Memory B cell (primary cell): ENCODE measurements at regions not wholly inside any gene's neighbourhood (a gene's known extent, or its start where the extent isn't known, plus 50 kb on each side); places are given as distances from the start of the nearest gene placed in this dataset.
A peak's percentile ranks its signal among the peaks of the same experiment; 100 is the strongest.
"Not testable (repeated sequence)": the region's sequence is repeated elsewhere in the genome, so short reads cannot be mapped to it uniquely, and the experiment has no call there.

Experiments used
- ATAC-seq: fragments of 150-1000 bp; cut with Tn5 transposase; 2 replicates; pipeline ENCODE4 v1.10.0; 2021; ENCODE audit warnings: low read depth, mild to moderate bottlenecking, moderate library complexity
- DNase-seq, 2 donors: peaks; one replicate each; pipeline ENCODE4 v3.0.0; 2022; ENCODE audit warnings: low spot score in 2 of 2
- H3K27ac Mint-ChIP-seq: one replicate; pipeline ENCODE4 v1.8.0; 2022; ENCODE audit warnings: mild to moderate bottlenecking, moderate library complexity, mixed read lengths
- H3K27me3 Mint-ChIP-seq: one replicate; pipeline ENCODE4 v1.8.0; 2022; ENCODE audit warnings: mixed read lengths
- H3K36me3 Mint-ChIP-seq: one replicate; pipeline ENCODE4 v1.8.0; 2022; ENCODE audit warnings: mild to moderate bottlenecking, mixed read lengths
- H3K4me1 Mint-ChIP-seq: one replicate; pipeline ENCODE4 v1.8.0; 2022; ENCODE audit warnings: mixed read lengths
- H3K4me3 Mint-ChIP-seq: one replicate; pipeline ENCODE4 v1.8.0; 2022; ENCODE audit warnings: mild to moderate bottlenecking, moderate library complexity, mixed read lengths
- H3K9me3 Mint-ChIP-seq: one replicate; pipeline ENCODE4 v1.8.0; 2022; ENCODE audit warnings: mixed read lengths

- Mint-ChIP-seq H3K4me1 (no peaks in the 10 kb centered on the region), H3K36me3 (no peaks in the 10 kb centered on the region), H3K4me3 (no peak overlapping the region), H3K9me3 (peaks cover 12% of the 10 kb centered on the region), H3K27ac (no peak overlapping the region), H3K27me3 (no peaks in the 10 kb centered on the region)
- ATAC-seq: no peak
- no peak for DNase-seq
These were observed 194.7 kb upstream of the FBXO33 start for GRCh38 chr14:39626589-39627576.

DNA sequence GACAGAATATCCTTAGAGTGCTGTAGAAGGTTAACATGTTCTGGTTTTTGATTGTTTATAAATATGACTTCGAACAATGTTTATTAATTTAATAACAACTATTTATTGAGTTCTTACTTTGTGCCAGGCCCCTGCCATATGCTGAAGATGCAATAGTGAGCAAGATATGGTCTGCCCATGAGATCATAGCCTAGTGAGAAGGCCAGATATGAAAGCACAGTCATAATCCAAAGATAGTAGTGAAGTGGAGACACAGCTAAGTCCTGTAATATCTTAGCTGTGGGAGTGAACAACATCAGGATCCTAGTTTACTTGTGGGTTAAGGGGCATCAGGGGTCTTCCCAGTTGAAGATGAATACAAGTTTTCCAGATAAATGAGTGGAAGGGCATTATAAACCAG, 189.4 kb upstream of the FBXO33 start:
- Mint-ChIP-seq H3K36me3 (no peaks in the 10 kb centered on the region), H3K9me3 (peaks cover 12% of the 10 kb centered on the region), H3K27ac (no peak overlapping the region), H3K4me3 (no peak overlapping the region), H3K27me3 (no peaks in the 10 kb centered on the region), H3K4me1 (no peaks in the 10 kb centered on the region)
- no peak for DNase-seq
- ATAC-seq: no peak

GRCh38 chr14:39621223-39621622, 189.0 kb upstream of the FBXO33 start:
- Mint-ChIP-seq H3K27ac (no peak overlapping the region), H3K4me3 (no peak overlapping the region), H3K27me3 (no peaks in the 10 kb centered on the region), H3K36me3 (no peaks in the 10 kb centered on the region), H3K4me1 (no peaks in the 10 kb centered on the region), H3K9me3 (peaks cover 12% of the 10 kb centered on the region)
- ATAC-seq: no peak
- DNase-seq: no peak

GRCh38 chr14:39617537-39617936, 185.3 kb upstream of the FBXO33 start:
- H3K27me3 Mint-ChIP-seq: no peaks in the 10 kb centered on the region
- no peak for ATAC-seq
- no peaks in the 10 kb centered on the region for H3K4me1 Mint-ChIP-seq
- DNase-seq: no peak
- H3K4me3 Mint-ChIP-seq: no peak overlapping the region
- H3K9me3 Mint-ChIP-seq: peaks cover 2% of the 10 kb centered on the region
- H3K27ac Mint-ChIP-seq: no peak overlapping the region
- no peaks in the 10 kb centered on the region for H3K36me3 Mint-ChIP-seq

GRCh38 chr14:39615352-39615751, 183.1 kb upstream of the FBXO33 start:
- Mint-ChIP-seq H3K4me3 (no peak overlapping the region), H3K27me3 (no peaks in the 10 kb centered on the region), H3K4me1 (no peaks in the 10 kb centered on the region), H3K36me3 (no peaks in the 10 kb centered on the region), H3K27ac (no peak overlapping the region), H3K9me3 (no peaks in the 10 kb centered on the region)
- DNase-seq (no peak), ATAC-seq (no peak)

DNA sequence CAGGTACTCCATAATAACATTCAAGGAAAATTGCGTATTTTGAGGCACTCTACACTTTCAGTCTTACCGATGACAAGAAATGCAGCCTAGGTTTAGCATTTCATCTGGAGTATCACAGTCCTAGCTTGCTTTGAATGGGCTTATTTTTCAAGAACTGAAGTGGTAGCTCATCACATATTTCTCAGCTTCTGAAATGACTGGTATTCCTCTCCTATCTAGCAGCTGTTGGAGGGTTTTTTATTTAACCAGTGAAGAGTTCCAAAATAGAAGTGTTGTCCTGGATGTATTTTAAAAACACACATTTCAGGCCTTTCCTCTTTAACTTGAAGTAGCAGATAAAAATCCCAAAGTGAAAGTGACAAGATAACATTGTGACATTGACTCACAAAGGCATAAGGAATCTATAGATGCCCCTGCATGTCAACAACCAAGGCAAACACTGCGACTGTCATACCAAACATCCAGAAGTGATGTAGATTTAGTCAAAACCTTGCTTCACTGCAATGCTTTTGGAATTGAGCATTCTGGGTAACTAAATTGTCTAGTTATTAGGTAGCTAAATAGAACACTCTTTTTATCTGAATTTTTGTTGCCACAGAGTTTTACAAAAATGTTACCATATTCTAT, 182.2 kb upstream of the FBXO33 start:
- ATAC-seq: no peak
- no peaks in the 10 kb centered on the region for H3K4me1 Mint-ChIP-seq
- no peaks in the 10 kb centered on the region for H3K36me3 Mint-ChIP-seq
- no peak overlapping the region for H3K4me3 Mint-ChIP-seq
- H3K9me3 Mint-ChIP-seq: no peaks in the 10 kb centered on the region
- H3K27ac Mint-ChIP-seq: no peak overlapping the region
- DNase-seq: no peak
- no peaks in the 10 kb centered on the region for H3K27me3 Mint-ChIP-seq

GRCh38 chr14:39609119-39609518, 176.9 kb upstream of the FBXO33 start:
- DNase-seq (no peak), ATAC-seq (no peak)
- Mint-ChIP-seq H3K27me3 (peaks cover 2% of the 10 kb centered on the region), H3K27ac (no peak overlapping the region), H3K36me3 (no peaks in the 10 kb centered on the region), H3K4me3 (no peak overlapping the region), H3K9me3 (peaks cover 6% of the 10 kb centered on the region), H3K4me1 (no peaks in the 10 kb centered on the region)

DNA sequence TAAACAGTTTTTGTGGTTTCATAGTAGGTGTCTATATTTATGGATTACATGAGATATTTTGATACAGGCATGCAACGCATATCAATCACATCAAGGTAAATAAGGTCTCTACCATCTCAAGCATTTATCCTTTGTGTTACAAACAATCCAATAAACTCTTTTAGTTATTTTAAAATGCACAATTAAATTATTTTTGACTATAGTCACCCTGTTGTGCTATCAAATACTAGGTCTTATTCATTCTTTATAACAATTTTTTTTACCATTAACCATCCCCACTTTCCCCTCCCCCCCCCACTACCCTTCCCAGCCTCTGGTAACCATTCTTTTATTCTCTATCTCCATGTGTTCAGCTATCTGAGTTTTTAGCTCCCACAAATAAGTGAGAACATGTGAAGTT, 175.7 kb upstream of the FBXO33 start:
- Mint-ChIP-seq H3K36me3 (no peaks in the 10 kb centered on the region), H3K4me1 (no peaks in the 10 kb centered on the region), H3K4me3 (no peak overlapping the region), H3K27ac (no peak overlapping the region), H3K27me3 (peaks cover 2% of the 10 kb centered on the region), H3K9me3 (peaks cover 8% of the 10 kb centered on the region)
- ATAC-seq (no peak), DNase-seq (no peak)

DNA sequence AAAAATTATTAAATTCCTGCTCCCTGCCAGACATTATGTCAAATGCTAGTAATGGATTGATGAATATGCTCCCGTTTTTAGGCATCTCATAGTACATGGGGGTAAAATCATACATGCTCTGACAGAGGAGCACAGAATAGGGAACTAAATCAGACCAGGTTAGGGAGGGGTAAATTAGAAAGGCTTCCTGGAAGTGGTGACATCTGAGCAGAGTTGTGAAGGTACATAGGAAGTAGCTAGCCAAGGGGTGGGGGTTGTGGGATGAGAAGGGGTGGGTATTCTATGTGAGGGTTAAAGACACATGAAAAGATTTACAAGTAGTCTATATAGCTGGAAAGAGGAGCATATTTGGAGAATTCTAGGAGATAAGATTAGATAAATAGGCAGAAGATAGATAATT, 171.7 kb upstream of the FBXO33 start:
- H3K36me3 Mint-ChIP-seq: peaks cover 2% of the 10 kb centered on the region
- no peak for DNase-seq
- no peaks in the 10 kb centered on the region for H3K4me1 Mint-ChIP-seq
- H3K9me3 Mint-ChIP-seq: peaks cover 16% of the 10 kb centered on the region
- peaks cover 2% of the 10 kb centered on the region for H3K27me3 Mint-ChIP-seq
- no peak overlapping the region for H3K4me3 Mint-ChIP-seq
- ATAC-seq: no peak
- no peak overlapping the region for H3K27ac Mint-ChIP-seq

DNA sequence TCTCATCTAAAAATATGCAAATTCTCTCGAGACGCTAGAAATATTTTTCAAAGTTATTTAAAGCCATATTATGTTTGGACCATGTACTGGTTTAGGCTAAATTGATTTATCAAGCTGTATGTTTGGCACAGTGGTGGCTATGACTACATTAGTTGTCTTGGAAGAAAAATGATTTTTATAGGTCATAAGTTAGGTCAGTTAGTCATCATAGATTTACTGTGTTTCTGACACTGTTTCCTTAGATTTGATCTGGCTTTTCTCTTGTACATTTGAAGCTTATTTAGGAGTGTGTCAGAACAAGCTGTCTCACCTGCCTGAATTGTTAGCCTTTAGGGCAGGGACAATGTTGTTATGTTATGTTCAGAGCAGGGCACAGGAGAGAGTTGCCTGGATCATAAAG, 161.1 kb upstream of the FBXO33 start:
- Mint-ChIP-seq H3K27ac (no peak overlapping the region), H3K9me3 (peaks cover 1% of the 10 kb centered on the region), H3K36me3 (peaks cover 6% of the 10 kb centered on the region), H3K4me3 (no peak overlapping the region), H3K4me1 (no peaks in the 10 kb centered on the region), H3K27me3 (no peaks in the 10 kb centered on the region)
- DNase-seq: no peak
- no peak for ATAC-seq

- no peak overlapping the region for H3K4me3 Mint-ChIP-seq
- ATAC-seq (no peak), DNase-seq (no peak)
- peaks cover 4% of the 10 kb centered on the region for H3K9me3 Mint-ChIP-seq
- H3K27ac Mint-ChIP-seq: peak overlapping the region; percentile 25
- no peaks in the 10 kb centered on the region for H3K27me3 Mint-ChIP-seq
- peaks cover 6% of the 10 kb centered on the region for H3K36me3 Mint-ChIP-seq
- H3K4me1 Mint-ChIP-seq: no peaks in the 10 kb centered on the region
These were observed 160.0 kb upstream of the FBXO33 start for GRCh38 chr14:39592116-39592789.

DNA sequence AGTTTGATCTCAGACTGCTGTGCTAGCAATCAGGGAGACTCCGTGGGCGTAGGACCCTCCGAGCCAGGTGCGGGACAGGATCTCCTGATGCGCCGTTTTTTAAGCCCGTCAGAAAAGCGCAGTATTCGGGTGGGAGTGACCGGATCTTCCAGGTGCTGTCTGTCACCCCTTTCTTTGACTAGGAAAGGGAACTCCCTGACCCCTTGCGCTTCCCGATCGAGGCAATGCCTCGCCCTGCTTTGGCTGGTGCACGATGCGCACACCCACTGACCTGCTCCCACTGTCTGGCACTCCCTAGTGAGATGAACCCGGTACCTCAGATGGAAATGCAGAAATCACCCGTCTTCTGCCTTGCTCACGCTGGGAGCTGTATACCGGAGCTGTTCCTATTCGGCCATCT, 157.6 kb upstream of the FBXO33 start:
- H3K4me3 Mint-ChIP-seq, H3K36me3 Mint-ChIP-seq, H3K9me3 Mint-ChIP-seq, ATAC-seq, H3K27me3 Mint-ChIP-seq, H3K27ac Mint-ChIP-seq, DNase-seq, H3K4me1 Mint-ChIP-seq: not testable (repeated sequence)

DNA sequence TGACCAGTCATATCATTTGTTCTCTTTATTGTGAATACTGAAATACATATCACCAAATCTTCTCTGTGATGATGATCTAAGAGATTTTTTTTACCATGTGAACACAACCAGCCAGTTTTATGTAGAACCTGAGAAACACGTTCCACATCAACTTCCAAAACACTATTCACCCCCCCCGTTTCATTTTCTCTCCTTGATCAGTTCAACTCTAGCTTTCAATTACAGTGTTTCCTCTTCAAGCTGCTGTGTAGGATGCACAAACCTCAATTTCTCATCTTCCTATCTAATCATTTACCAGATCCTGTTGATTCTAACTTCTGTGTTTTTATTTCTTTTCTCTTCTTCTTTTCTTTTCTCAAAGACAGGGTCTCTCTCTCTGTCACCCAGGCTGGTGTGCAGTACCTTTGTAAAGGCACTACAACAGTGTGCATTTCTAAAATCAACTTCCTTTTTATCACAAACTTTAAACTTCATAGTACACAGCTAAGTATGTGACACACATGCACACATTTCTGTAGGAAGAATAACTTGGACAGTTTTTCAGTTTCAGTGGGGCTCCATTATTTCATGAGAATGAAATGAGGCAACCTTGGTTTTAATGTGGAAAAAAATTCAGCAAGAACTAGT, 149.9 kb upstream of the FBXO33 start:
- H3K4me3 Mint-ChIP-seq: no peak overlapping the region
- peaks cover 3% of the 10 kb centered on the region for H3K36me3 Mint-ChIP-seq
- no peaks in the 10 kb centered on the region for H3K4me1 Mint-ChIP-seq
- DNase-seq: no peak
- no peak overlapping the region for H3K27ac Mint-ChIP-seq
- no peaks in the 10 kb centered on the region for H3K27me3 Mint-ChIP-seq
- H3K9me3 Mint-ChIP-seq: peaks cover 3% of the 10 kb centered on the region
- no peak for ATAC-seq

DNA sequence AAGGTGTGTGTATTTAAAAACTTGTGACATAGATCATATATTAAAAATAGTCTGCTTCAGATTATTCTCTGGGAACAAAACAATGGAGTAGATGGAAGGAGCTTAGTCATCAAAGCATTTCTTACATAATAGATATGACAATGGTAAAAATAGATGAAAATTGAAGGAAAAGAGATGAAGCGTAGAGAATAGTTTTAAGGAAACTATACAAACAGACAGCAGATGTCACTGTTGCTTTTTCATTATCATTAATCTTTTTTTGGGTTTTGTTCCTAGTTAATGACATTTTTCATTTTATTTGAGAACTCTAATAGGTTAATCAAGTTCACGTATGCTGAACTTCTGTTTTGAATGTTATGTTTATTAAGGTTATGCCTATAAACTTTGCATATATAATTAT, 149.2 kb upstream of the FBXO33 start:
- H3K9me3 Mint-ChIP-seq: peaks cover 1% of the 10 kb centered on the region
- no peak for DNase-seq
- no peaks in the 10 kb centered on the region for H3K27me3 Mint-ChIP-seq
- no peaks in the 10 kb centered on the region for H3K4me1 Mint-ChIP-seq
- peaks cover 3% of the 10 kb centered on the region for H3K36me3 Mint-ChIP-seq
- ATAC-seq: no peak
- no peak overlapping the region for H3K4me3 Mint-ChIP-seq
- no peak overlapping the region for H3K27ac Mint-ChIP-seq
